ENCODE measurements at regions not wholly inside any gene's neighbourhood (a gene's known extent, or its start where the extent isn't known, plus 50 kb on each side); places are given as distances from the start of the nearest gene placed in this dataset.

- no peaks in the 10 kb centered on the region for H3K36me3 Mint-ChIP-seq (ENCODE audit: insufficient read depth)
- no peaks in the 10 kb centered on the region for H3K4me1 Mint-ChIP-seq (ENCODE audit: low read depth)
- no peak overlapping the region for H3K4me3 Mint-ChIP-seq
- ATAC-seq = no peak
- peaks cover 8% of the 10 kb centered on the region for H3K9me3 Mint-ChIP-seq
- no peak for DNase-seq
- H3K27me3 Mint-ChIP-seq (ENCODE audit: low read depth) = no peaks in the 10 kb centered on the region
Observed at GRCh38 chr2:128791120-128791984, 472.7 kb upstream of the HS6ST1 start.

GRCh38 chr2:128791985-128792320, 473.3 kb upstream of the HS6ST1 start:
- Mint-ChIP-seq H3K4me3 (no peak overlapping the region), H3K4me1 (ENCODE audit: low read depth) (no peaks in the 10 kb centered on the region), H3K9me3 (peaks cover 8% of the 10 kb centered on the region), H3K27me3 (ENCODE audit: low read depth) (no peaks in the 10 kb centered on the region), H3K36me3 (ENCODE audit: insufficient read depth) (no peaks in the 10 kb centered on the region)
- no peak for ATAC-seq
- no peak for DNase-seq

- no peaks in the 10 kb centered on the region for H3K36me3 Mint-ChIP-seq (ENCODE audit: insufficient read depth)
- H3K27me3 Mint-ChIP-seq (ENCODE audit: low read depth) = no peaks in the 10 kb centered on the region
- H3K4me1 Mint-ChIP-seq (ENCODE audit: low read depth) = no peaks in the 10 kb centered on the region
- no peak overlapping the region for H3K4me3 Mint-ChIP-seq
- DNase-seq (no peak), ATAC-seq (no peak)
- peaks cover 8% of the 10 kb centered on the region for H3K9me3 Mint-ChIP-seq
Observed at GRCh38 chr2:128792476-128793054, 473.9 kb upstream of the HS6ST1 start.

DNA sequence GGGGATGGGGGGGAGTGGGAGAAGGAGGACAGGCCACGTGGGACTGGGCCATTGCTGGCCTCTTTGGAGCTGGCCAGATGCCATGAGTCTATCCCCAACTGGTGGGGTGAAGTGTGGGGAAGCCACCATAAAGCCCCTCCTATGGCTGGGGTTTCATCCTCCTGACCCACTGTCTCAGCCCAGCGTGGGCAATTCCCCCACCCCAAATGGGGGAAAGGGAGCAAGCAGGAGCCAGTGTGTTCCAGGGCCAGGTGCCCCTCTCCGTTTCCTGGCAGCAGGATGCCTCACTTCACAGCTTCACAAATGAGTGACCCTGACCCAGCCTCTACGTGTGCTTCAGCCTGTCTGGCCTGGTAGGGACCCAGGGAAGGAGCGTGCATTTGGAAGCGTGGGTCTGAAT, 474.7 kb upstream of the HS6ST1 start:
- H3K4me3 Mint-ChIP-seq = no peak overlapping the region
- DNase-seq = no peak
- H3K27me3 Mint-ChIP-seq (ENCODE audit: low read depth) = no peaks in the 10 kb centered on the region
- no peak for ATAC-seq
- H3K4me1 Mint-ChIP-seq (ENCODE audit: low read depth) = no peaks in the 10 kb centered on the region
- H3K36me3 Mint-ChIP-seq (ENCODE audit: insufficient read depth) = no peaks in the 10 kb centered on the region
- peaks cover 5% of the 10 kb centered on the region for H3K9me3 Mint-ChIP-seq

DNA sequence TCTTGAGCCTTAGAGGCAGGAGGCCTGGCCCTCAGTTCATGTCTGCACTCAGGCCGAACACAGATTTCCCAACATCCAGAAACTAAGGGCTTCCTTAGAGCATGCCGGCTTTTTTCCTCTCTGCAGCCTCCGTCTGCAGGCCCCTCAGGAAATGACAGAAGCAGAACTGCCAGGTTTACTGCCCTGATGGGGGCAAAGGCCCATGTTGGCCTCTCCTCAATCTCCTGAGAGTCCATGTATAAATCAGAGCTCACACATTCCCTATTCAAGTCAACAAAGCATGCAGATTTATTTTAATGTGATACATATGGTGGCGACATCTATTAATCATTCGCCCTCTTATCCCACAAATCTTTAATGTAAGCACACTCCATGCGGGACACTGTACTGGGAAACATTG, 475.6 kb upstream of the HS6ST1 start:
- Mint-ChIP-seq H3K4me1 (ENCODE audit: low read depth) (no peaks in the 10 kb centered on the region), H3K4me3 (no peak overlapping the region), H3K9me3 (no peaks in the 10 kb centered on the region), H3K27me3 (ENCODE audit: low read depth) (no peaks in the 10 kb centered on the region), H3K36me3 (ENCODE audit: insufficient read depth) (no peaks in the 10 kb centered on the region)
- no peak for DNase-seq
- ATAC-seq = no peak

DNA sequence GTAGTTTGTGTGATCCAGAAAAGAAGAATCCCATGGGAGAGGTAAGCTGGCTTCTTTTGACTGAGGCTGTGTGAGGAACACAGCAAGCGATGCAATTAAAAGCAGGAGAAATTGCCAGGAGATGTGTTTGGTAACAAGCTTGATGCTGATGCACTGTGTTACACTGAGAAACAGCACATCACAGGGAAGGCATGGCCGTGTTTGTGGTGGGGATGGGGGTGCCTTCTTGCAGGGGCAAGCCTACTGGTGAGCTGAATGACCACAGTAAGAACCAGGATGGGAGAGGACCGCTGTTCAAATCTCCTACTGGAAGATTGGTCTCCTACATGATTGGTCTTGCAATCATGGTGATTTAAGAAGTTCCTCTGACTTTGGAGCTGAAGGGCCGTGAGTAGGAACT, 477.7 kb upstream of the HS6ST1 start:
- no peaks in the 10 kb centered on the region for H3K36me3 Mint-ChIP-seq (ENCODE audit: insufficient read depth)
- no peak for DNase-seq
- no peaks in the 10 kb centered on the region for H3K27me3 Mint-ChIP-seq (ENCODE audit: low read depth)
- H3K4me1 Mint-ChIP-seq (ENCODE audit: low read depth) = no peaks in the 10 kb centered on the region
- no peaks in the 10 kb centered on the region for H3K9me3 Mint-ChIP-seq
- no peak overlapping the region for H3K4me3 Mint-ChIP-seq
- no peak for ATAC-seq

- no peak overlapping the region for H3K4me3 Mint-ChIP-seq
- H3K4me1 Mint-ChIP-seq (ENCODE audit: low read depth) = no peaks in the 10 kb centered on the region
- H3K36me3 Mint-ChIP-seq (ENCODE audit: insufficient read depth) = no peaks in the 10 kb centered on the region
- ATAC-seq (no peak), DNase-seq (no peak)
- H3K27me3 Mint-ChIP-seq (ENCODE audit: low read depth) = no peaks in the 10 kb centered on the region
- H3K9me3 Mint-ChIP-seq = no peaks in the 10 kb centered on the region
Observed at GRCh38 chr2:128797092-128797491, 478.4 kb upstream of the HS6ST1 start.

GRCh38 chr2:128797533-128797932, 478.9 kb upstream of the HS6ST1 start:
- no peak overlapping the region for H3K4me3 Mint-ChIP-seq
- DNase-seq (no peak), ATAC-seq (no peak)
- no peaks in the 10 kb centered on the region for H3K9me3 Mint-ChIP-seq
- H3K27me3 Mint-ChIP-seq (ENCODE audit: low read depth) = no peaks in the 10 kb centered on the region
- H3K36me3 Mint-ChIP-seq (ENCODE audit: insufficient read depth) = no peaks in the 10 kb centered on the region
- H3K4me1 Mint-ChIP-seq (ENCODE audit: low read depth) = no peaks in the 10 kb centered on the region

GRCh38 chr2:128797937-128798336, 479.3 kb upstream of the HS6ST1 start:
- H3K4me3 Mint-ChIP-seq = no peak overlapping the region
- no peaks in the 10 kb centered on the region for H3K36me3 Mint-ChIP-seq (ENCODE audit: insufficient read depth)
- H3K4me1 Mint-ChIP-seq (ENCODE audit: low read depth) = no peaks in the 10 kb centered on the region
- H3K9me3 Mint-ChIP-seq = no peaks in the 10 kb centered on the region
- DNase-seq (no peak), ATAC-seq (no peak)
- no peaks in the 10 kb centered on the region for H3K27me3 Mint-ChIP-seq (ENCODE audit: low read depth)

DNA sequence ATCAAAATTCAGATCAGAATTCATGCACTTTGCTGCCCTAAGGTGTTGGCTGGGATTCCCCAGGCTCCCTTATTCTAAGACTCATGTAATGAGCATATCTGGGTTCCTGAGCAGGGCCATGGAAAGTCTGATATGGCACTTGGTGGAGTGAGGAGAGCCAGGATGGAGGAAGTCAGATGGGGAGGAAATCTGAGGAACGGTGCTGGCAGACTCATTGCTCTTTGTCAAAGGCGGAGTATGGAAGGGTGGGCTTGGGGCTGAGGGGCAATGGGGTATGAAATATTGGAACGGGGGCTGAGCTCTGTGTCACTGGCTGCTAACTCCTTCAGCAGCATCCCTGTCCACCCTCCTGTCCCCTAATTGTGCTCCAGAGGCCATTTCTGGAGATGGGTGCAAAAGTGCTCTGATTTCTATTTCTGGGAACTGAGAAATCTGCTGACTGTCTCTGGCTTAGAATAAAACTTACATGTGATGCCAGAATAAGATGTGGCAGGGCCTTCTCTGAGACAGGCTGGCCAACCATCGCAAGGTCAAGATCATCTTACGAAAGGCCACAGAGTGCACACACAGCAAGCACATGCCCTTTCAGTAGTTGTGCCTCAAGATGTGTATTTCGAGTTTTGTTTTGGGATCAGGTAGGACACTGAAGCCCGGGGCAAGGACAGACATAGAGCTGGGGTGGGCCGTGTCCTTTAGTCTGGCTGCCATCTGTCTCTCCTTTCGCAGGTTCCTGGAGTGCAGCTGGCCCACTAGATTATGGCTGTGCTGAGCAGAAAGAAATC, 480.0 kb upstream of the HS6ST1 start:
- Mint-ChIP-seq H3K9me3 (no peaks in the 10 kb centered on the region), H3K36me3 (ENCODE audit: insufficient read depth) (no peaks in the 10 kb centered on the region), H3K4me1 (ENCODE audit: low read depth) (no peaks in the 10 kb centered on the region), H3K4me3 (no peak overlapping the region), H3K27me3 (ENCODE audit: low read depth) (no peaks in the 10 kb centered on the region)
- DNase-seq = no peak
- no peak for ATAC-seq

DNA sequence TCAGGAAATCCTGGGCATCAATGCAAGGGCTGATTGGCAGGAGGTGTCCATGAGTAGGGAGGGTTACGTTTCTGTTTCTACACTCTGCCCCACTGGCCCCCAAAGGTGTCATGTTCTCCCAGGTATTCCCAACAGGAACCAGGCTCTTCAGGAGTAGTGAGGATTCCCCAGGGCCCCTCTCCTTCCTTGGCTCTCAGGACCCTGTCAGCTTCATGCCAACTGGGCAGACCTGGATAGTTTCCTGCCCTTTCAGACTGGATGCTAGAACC, 480.6 kb upstream of the HS6ST1 start:
- ATAC-seq (no peak), DNase-seq (no peak)
- H3K36me3 Mint-ChIP-seq (ENCODE audit: insufficient read depth) = no peaks in the 10 kb centered on the region
- no peaks in the 10 kb centered on the region for H3K9me3 Mint-ChIP-seq
- no peaks in the 10 kb centered on the region for H3K27me3 Mint-ChIP-seq (ENCODE audit: low read depth)
- no peak overlapping the region for H3K4me3 Mint-ChIP-seq
- H3K4me1 Mint-ChIP-seq (ENCODE audit: low read depth) = no peaks in the 10 kb centered on the region

DNA sequence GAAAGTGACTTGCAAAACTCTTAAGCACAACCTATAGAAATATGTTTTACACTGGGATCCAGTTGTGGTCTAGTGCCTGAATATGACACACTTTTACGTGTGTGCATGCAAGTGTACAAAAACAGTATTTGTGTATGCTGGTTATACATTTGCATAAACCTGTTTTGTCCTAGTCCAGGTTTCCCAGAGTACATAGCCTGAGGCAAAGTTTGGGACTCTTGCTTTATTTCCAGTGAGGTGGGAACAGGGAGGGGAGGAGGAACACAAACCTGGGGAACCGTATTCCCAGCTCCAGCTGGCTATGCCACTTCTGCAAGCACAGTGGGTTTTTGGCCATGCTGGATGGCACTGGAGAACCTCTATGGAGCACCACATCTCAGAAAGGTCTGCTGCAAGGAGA, 481.1 kb upstream of the HS6ST1 start:
- Mint-ChIP-seq H3K36me3 (ENCODE audit: insufficient read depth) (no peaks in the 10 kb centered on the region), H3K27me3 (ENCODE audit: low read depth) (no peaks in the 10 kb centered on the region), H3K4me1 (ENCODE audit: low read depth) (no peaks in the 10 kb centered on the region), H3K9me3 (no peaks in the 10 kb centered on the region), H3K4me3 (no peak overlapping the region)
- ATAC-seq = no peak
- no peak for DNase-seq

DNA sequence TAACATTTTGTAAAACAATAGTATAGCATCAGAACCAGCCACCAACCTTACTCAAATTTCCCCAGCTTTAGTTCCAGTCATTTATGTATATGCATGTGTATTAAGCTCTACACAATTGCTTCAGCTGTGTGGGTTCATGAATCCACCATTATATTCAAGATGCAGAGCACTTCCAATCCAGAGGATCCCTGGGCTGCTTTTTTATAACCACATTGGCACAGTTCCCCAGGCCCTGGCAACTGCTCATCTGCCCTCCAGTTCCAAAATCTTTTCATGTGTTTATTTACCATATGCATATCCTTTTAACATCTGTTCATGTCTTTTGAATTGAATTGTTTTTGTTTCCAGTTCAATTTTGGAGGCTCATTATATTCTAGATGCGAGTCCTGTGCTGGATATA, 482.9 kb upstream of the HS6ST1 start:
- H3K27me3 Mint-ChIP-seq (ENCODE audit: low read depth) = no peaks in the 10 kb centered on the region
- ATAC-seq (no peak), DNase-seq (no peak)
- no peaks in the 10 kb centered on the region for H3K4me1 Mint-ChIP-seq (ENCODE audit: low read depth)
- H3K36me3 Mint-ChIP-seq (ENCODE audit: insufficient read depth) = no peaks in the 10 kb centered on the region
- H3K9me3 Mint-ChIP-seq = no peaks in the 10 kb centered on the region
- no peak overlapping the region for H3K4me3 Mint-ChIP-seq

GRCh38 chr2:128803222-128803621, 484.6 kb upstream of the HS6ST1 start:
- Mint-ChIP-seq H3K9me3 (no peaks in the 10 kb centered on the region), H3K4me1 (ENCODE audit: low read depth) (no peaks in the 10 kb centered on the region), H3K27me3 (ENCODE audit: low read depth) (no peaks in the 10 kb centered on the region), H3K4me3 (no peak overlapping the region), H3K36me3 (ENCODE audit: insufficient read depth) (no peaks in the 10 kb centered on the region)
- no peak for DNase-seq
- ATAC-seq = no peak

GRCh38 chr2:128805237-128805636, 486.6 kb upstream of the HS6ST1 start:
- H3K36me3 Mint-ChIP-seq (ENCODE audit: insufficient read depth) = no peaks in the 10 kb centered on the region
- ATAC-seq = no peak

More at GRCh38 chr2:128805237-128805636, 486.6 kb upstream of the HS6ST1 start:
- no peak overlapping the region for H3K4me3 Mint-ChIP-seq
- no peaks in the 10 kb centered on the region for H3K4me1 Mint-ChIP-seq (ENCODE audit: low read depth)
- H3K27me3 Mint-ChIP-seq (ENCODE audit: low read depth) = no peaks in the 10 kb centered on the region
- DNase-seq = no peak
- peaks cover 3% of the 10 kb centered on the region for H3K9me3 Mint-ChIP-seq

All from activated T-cell treated with anti-CD3 and anti-CD28 coated beads, Interleukin-2, amount 50 U/mL, for 4 hours (primary cell).